Gastroesophageal sphincter (tissue), 3 donors: ENCODE measurements at regions not wholly inside any gene's neighbourhood (a gene's known extent, or its start where the extent isn't known, plus 50 kb on each side); places are given as distances from the start of the nearest gene placed in this dataset.

ENCODE experiments used
- CTCF ChIP-seq, 4 experiments: fragments of 200-600 bp in 2 of 4; fragments of 450-650 bp in 2 of 4; sonication (generic) in 1 of 4; IDR thresholded peaks; one replicate each; pipeline ENCODE4 v1.5.1; 2017 to 2019; ENCODE audit warnings: antibody characterized with exemption in 4 of 4, mild to moderate bottlenecking in 2 of 4, moderate library complexity in 2 of 4
- EP300 ChIP-seq: sonication (generic); formaldehyde crosslinking; IDR thresholded peaks from one replicate; pipeline ENCODE4 v1.6.1; 2017; ENCODE audit warnings: antibody characterized with exemption, mild to moderate bottlenecking
- POLR2A ChIP-seq, 2 donors: fragments of 450-650 bp; IDR thresholded peaks; one replicate each; pipeline ENCODE4 v1.6.1; 2017; ENCODE audit warnings: antibody characterized with exemption in 2 of 2, mild to moderate bottlenecking in 2 of 2, moderate library complexity in 1 of 2
- POLR2AphosphoS5 ChIP-seq: sonication (generic); formaldehyde crosslinking; IDR thresholded peaks from one replicate; pipeline ENCODE4 v1.6.1; 2017; ENCODE audit warnings: antibody characterized with exemption

- no peak for TF ChIP-seq POLR2A (IDR thresholded peaks at IDR 0.05)
- TF ChIP-seq POLR2AphosphoS5, result no peak
- no peak for TF ChIP-seq EP300
- TF ChIP-seq CTCF (IDR thresholded peaks at IDR 0.05), result no peak
Observed at GRCh38 chr1:106659490-106660244, 396.8 kb upstream of the PRMT6 start.
